H9 (cell line): ENCODE measurements at regions not wholly inside any gene's neighbourhood (a gene's known extent, or its start where the extent isn't known, plus 50 kb on each side); places are given as distances from the start of the nearest gene placed in this dataset.

Experiments used
- DNase-seq: peaks from one replicate; pipeline ENCODE4 v3.0.0-alpha.2; 2017
- H2AFZ ChIP-seq: one replicate; pipeline ENCODE4 v1.6.1; 2013; ENCODE audit warnings: mild to moderate bottlenecking, low read length, control low read depth, moderate library complexity
- H2AK5ac ChIP-seq: 2 replicates; pipeline ENCODE4 v1.6.1; 2013; ENCODE audit warnings: low read length, control low read depth, mixed read lengths; ENCODE audit not compliant: insufficient read length
- H2BK120ac ChIP-seq: one replicate; pipeline ENCODE4 v1.6.1; 2013; ENCODE audit warnings: low read depth, mild to moderate bottlenecking, low read length, control low read depth, inconsistent platforms; ENCODE audit not compliant: poor library complexity, severe bottlenecking
- H2BK12ac ChIP-seq: 2 replicates; pipeline ENCODE4 v1.6.1; 2013; ENCODE audit warnings: low read length, control low read depth, mixed read lengths, low read depth; ENCODE audit not compliant: insufficient read length
- H2BK15ac ChIP-seq: 2 replicates; pipeline ENCODE4 v1.6.1; 2013; ENCODE audit warnings: low read depth, low read length, control low read depth
- H2BK20ac ChIP-seq: one replicate; pipeline ENCODE4 v1.6.1; 2013; ENCODE audit warnings: low read depth, mild to moderate bottlenecking, low read length, control low read depth, inconsistent platforms; ENCODE audit not compliant: poor library complexity, severe bottlenecking
- H2BK5ac ChIP-seq: 2 replicates; pipeline ENCODE4 v1.6.1; 2013; ENCODE audit warnings: low read length, control low read depth, mixed read lengths; ENCODE audit not compliant: insufficient read length
- H3K14ac ChIP-seq: 2 replicates; pipeline ENCODE4 v1.6.1; 2013; ENCODE audit warnings: low read length, control low read depth; ENCODE audit not compliant: insufficient read depth
- H3K18ac ChIP-seq: 2 replicates; pipeline ENCODE4 v1.6.1; 2013; ENCODE audit warnings: low read depth, mild to moderate bottlenecking, mixed read lengths, low read length, control low read depth; ENCODE audit not compliant: insufficient read length
- H3K23ac ChIP-seq: 2 replicates; pipeline ENCODE4 v1.6.1; 2013; ENCODE audit warnings: low read length, control low read depth, mixed read lengths, low read depth; ENCODE audit not compliant: insufficient read length
- H3K23me2 ChIP-seq: 2 replicates; pipeline ENCODE4 v1.6.1; 2013; ENCODE audit warnings: low read depth, mild to moderate bottlenecking, mixed read lengths, low read length, control low read depth; ENCODE audit not compliant: insufficient read length, poor library complexity, severe bottlenecking
- H3K27ac ChIP-seq: 2 replicates; pipeline ENCODE4 v1.5.1; 2013; ENCODE audit warnings: low read length, control low read depth, mixed read lengths, low read depth; ENCODE audit not compliant: insufficient read length
- H3K27me3 ChIP-seq: 2 replicates; pipeline ENCODE4 v1.6.1; 2013; ENCODE audit warnings: low read length, control low read depth, inconsistent platforms; ENCODE audit not compliant: insufficient read depth
- H3K4ac ChIP-seq: 2 replicates; pipeline ENCODE4 v1.6.1; 2013; ENCODE audit warnings: low read depth, mild to moderate bottlenecking, control low read depth, inconsistent platforms, low read length, moderate library complexity
- H3K4me1 ChIP-seq: 2 replicates; pipeline ENCODE4 v1.6.1; 2013; ENCODE audit warnings: low read length, control low read depth, inconsistent platforms; ENCODE audit not compliant: insufficient read depth
- H3K4me2 ChIP-seq: 2 replicates; pipeline ENCODE4 v1.6.1; 2013; ENCODE audit warnings: low read length, control low read depth, mixed read lengths; ENCODE audit not compliant: insufficient read length, insufficient read depth
- H3K56ac ChIP-seq: 2 replicates; pipeline ENCODE4 v1.6.1; 2013; ENCODE audit warnings: low read depth, mild to moderate bottlenecking, mixed read lengths, low read length, control low read depth; ENCODE audit not compliant: insufficient read length
- H3K79me1 ChIP-seq: 2 replicates; pipeline ENCODE4 v1.6.1; 2013; ENCODE audit warnings: low read depth, mild to moderate bottlenecking, moderate library complexity, low read length, control low read depth, inconsistent platforms; ENCODE audit not compliant: insufficient read depth, poor library complexity, severe bottlenecking
- H3K79me2 ChIP-seq: 2 replicates; pipeline ENCODE4 v1.6.1; 2013; ENCODE audit warnings: low read length, control low read depth, inconsistent platforms; ENCODE audit not compliant: insufficient read depth
- H3K9ac ChIP-seq: 2 replicates; pipeline ENCODE4 v1.6.1; 2013; ENCODE audit warnings: low read length, control low read depth, mixed read lengths; ENCODE audit not compliant: insufficient read length; ENCODE audit errors: extremely low read depth
- H3K9me3 ChIP-seq: one replicate; pipeline ENCODE4 v1.6.1; 2013; ENCODE audit warnings: low read depth, low read length, inconsistent platforms; ENCODE audit not compliant: control insufficient read depth
- H3T11ph ChIP-seq: one replicate; pipeline ENCODE4 v1.6.1; 2013; ENCODE audit warnings: mild to moderate bottlenecking, low read length, control low read depth, inconsistent platforms
- H4K20me1 ChIP-seq: one replicate; pipeline ENCODE4 v1.6.1; 2013; ENCODE audit not compliant: control insufficient read depth, insufficient read length, insufficient read depth
- H4K5ac ChIP-seq: 2 replicates; pipeline ENCODE4 v1.6.1; 2013; ENCODE audit warnings: low read depth, mild to moderate bottlenecking, mixed read lengths, low read length, control low read depth; ENCODE audit not compliant: insufficient read length
- H4K8ac ChIP-seq: replicated peaks from 2 replicates; pipeline ENCODE4 v1.6.1; 2013; ENCODE audit warnings: low read length, control low read depth, mixed read lengths, low read depth; ENCODE audit not compliant: insufficient read length
- H4K91ac ChIP-seq: 2 replicates; pipeline ENCODE4 v1.6.1; 2013; ENCODE audit warnings: low read depth, mild to moderate bottlenecking, moderate library complexity, mixed read lengths, low read length, control low read depth; ENCODE audit not compliant: insufficient read length
- H3K27ac Mint-ChIP-seq, 3 experiments: 2 replicates in 2 of 3; 3 replicates in 1 of 3; pipeline ENCODE4 v1.8.0; 2020 to 2021; ENCODE audit warnings: mixed read lengths in 3 of 3, mild to moderate bottlenecking in 1 of 3, moderate library complexity in 1 of 3
- H3K27me3 Mint-ChIP-seq: 2 replicates; pipeline ENCODE4 v1.8.0; 2021; ENCODE audit warnings: low read depth, mild to moderate bottlenecking, moderate library complexity, mixed read lengths
- H3K36me3 Mint-ChIP-seq, 3 experiments: 2 replicates in 2 of 3; 3 replicates in 1 of 3; pipeline ENCODE4 v1.8.0; 2020 to 2021; ENCODE audit warnings: low read depth in 3 of 3, mixed read lengths in 3 of 3; ENCODE audit not compliant: insufficient read depth in 1 of 3
- H3K4me1 Mint-ChIP-seq, 2 experiments: 2 replicates each; pipeline ENCODE4 v1.8.0; 2020; ENCODE audit warnings: mixed read lengths in 2 of 2
- H3K4me3 Mint-ChIP-seq, 2 experiments: 2 replicates in 1 of 2; 3 replicates in 1 of 2; pipeline ENCODE4 v1.8.0; 2020 to 2021; ENCODE audit warnings: mild to moderate bottlenecking in 2 of 2, mixed read lengths in 2 of 2, moderate library complexity in 1 of 2
- H3K9me3 Mint-ChIP-seq, 2 experiments: 2 replicates in 1 of 2; 3 replicates in 1 of 2; pipeline ENCODE4 v1.8.0; 2020; ENCODE audit warnings: mild to moderate bottlenecking in 2 of 2, mixed read lengths in 2 of 2, moderate library complexity in 1 of 2
- WGBS: extraction: QIAGEN DNeasy Blood & Tissue Kit; methylation state at CpG from one replicate; pipeline ENCODE4 v1.1.7; 2013; ENCODE audit warnings: missing lambda C conversion rate, low lambda C conversion rate, mixed read lengths; ENCODE audit not compliant: insufficient read length; ENCODE audit errors: extremely low coverage; 5-methylcytosine and 5-hydroxymethylcytosine counted together
- TF ChIP-seq, protein P1 (sequence below): fragments of 200-600 bp; sonication (generic); conservative IDR thresholded peaks from 3 replicates; pipeline ENCODE4 v1.8.0; 2021; ENCODE audit warnings: antibody characterized with exemption, mild to moderate bottlenecking

GRCh38 chr14:94696518-94696917 lies 73.4 kb downstream of the GSC start:
- Mint-ChIP-seq H3K27ac (no peak overlapping the region), H3K4me1 (peaks cover 10 to 13% of the 10 kb centered on the region in 2 experiments), H3K27me3 (peaks cover 12% of the 10 kb centered on the region), H3K9me3 (peaks cover 0 to 3% of the 10 kb centered on the region in 2 experiments; a peak in 1 of 5 replicates), H3K4me3 (no peak overlapping the region; a peak in 1 of 5 replicates), H3K36me3 (no peaks in the 10 kb centered on the region)
- no peak overlapping the region for H3K18ac ChIP-seq
- H3K27ac ChIP-seq: no peak overlapping the region
- H3K79me1 ChIP-seq: no peaks in the 10 kb centered on the region
- no peak overlapping the region for H3K56ac ChIP-seq
- TF ChIP-seq, protein P1, sequence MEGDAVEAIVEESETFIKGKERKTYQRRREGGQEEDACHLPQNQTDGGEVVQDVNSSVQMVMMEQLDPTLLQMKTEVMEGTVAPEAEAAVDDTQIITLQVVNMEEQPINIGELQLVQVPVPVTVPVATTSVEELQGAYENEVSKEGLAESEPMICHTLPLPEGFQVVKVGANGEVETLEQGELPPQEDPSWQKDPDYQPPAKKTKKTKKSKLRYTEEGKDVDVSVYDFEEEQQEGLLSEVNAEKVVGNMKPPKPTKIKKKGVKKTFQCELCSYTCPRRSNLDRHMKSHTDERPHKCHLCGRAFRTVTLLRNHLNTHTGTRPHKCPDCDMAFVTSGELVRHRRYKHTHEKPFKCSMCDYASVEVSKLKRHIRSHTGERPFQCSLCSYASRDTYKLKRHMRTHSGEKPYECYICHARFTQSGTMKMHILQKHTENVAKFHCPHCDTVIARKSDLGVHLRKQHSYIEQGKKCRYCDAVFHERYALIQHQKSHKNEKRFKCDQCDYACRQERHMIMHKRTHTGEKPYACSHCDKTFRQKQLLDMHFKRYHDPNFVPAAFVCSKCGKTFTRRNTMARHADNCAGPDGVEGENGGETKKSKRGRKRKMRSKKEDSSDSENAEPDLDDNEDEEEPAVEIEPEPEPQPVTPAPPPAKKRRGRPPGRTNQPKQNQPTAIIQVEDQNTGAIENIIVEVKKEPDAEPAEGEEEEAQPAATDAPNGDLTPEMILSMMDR: no peak
- no peak for DNase-seq
- H2BK15ac ChIP-seq: no peak overlapping the region
- H3T11ph ChIP-seq: no peak overlapping the region
- H2BK20ac ChIP-seq: no peak overlapping the region
- H3K9ac ChIP-seq: no peak overlapping the region
- H3K23me2 ChIP-seq: no peaks in the 10 kb centered on the region
- no peaks in the 10 kb centered on the region for H4K20me1 ChIP-seq
- no peak overlapping the region for H3K4me2 ChIP-seq
- WGBS: no CpG with 5 or more reads among the region's 7 CpGs
- H2BK12ac ChIP-seq: no peak overlapping the region
- H4K5ac ChIP-seq: no peak overlapping the region
- no peak overlapping the region for H2AFZ ChIP-seq
- H2BK120ac ChIP-seq: no peak overlapping the region
- H3K4me1 ChIP-seq: no peaks in the 10 kb centered on the region; the same call in 1 of the 2 replicates
- H3K23ac ChIP-seq: no peak overlapping the region
- H4K91ac ChIP-seq: no peak overlapping the region
- no peak overlapping the region for H3K4ac ChIP-seq
- no peak overlapping the region for H2BK5ac ChIP-seq
- H3K14ac ChIP-seq: no peak overlapping the region
- no peak overlapping the region for H4K8ac ChIP-seq
- no peak overlapping the region for H2AK5ac ChIP-seq
- H3K27me3 ChIP-seq: no peaks in the 10 kb centered on the region
- no peaks in the 10 kb centered on the region for H3K79me2 ChIP-seq
- no peaks in the 10 kb centered on the region for H3K9me3 ChIP-seq
